Bronchial epithelial cell (primary cell): ENCODE measurements at regions not wholly inside any gene's neighbourhood (a gene's known extent, or its start where the extent isn't known, plus 50 kb on each side); places are given as distances from the start of the nearest gene placed in this dataset.

Experiments
- DNase-seq: peaks from one replicate; pipeline ENCODE4 v3.0.0-alpha.2; 2010; ENCODE audit warnings: low read depth
- FAIRE-seq: peaks from 2 replicates; lab custom pipeline; 2011; peaks lifted over from hg19 to GRCh38; lab: Jason Lieb, UNC
- H3K27me3 ChIP-seq: 2 replicates; pipeline ENCODE4 v1.5.1; 2011; ENCODE audit warnings: low read length; ENCODE audit not compliant: control insufficient read depth, insufficient read depth
- H3K36me3 ChIP-seq: 2 replicates; pipeline ENCODE4 v1.5.1; 2011; ENCODE audit warnings: low read length; ENCODE audit not compliant: control insufficient read depth, insufficient read depth
- H3K4me3 ChIP-seq: 2 replicates; pipeline ENCODE4 v1.5.1; 2011; ENCODE audit warnings: mild to moderate bottlenecking, low read depth, low read length, control low read depth
- CTCF ChIP-seq: IDR thresholded peaks from 2 replicates; pipeline ENCODE4 v1.5.1; 2011; ENCODE audit warnings: mild to moderate bottlenecking, moderate library complexity, low read length, control low read depth, inconsistent platforms; ENCODE audit not compliant: insufficient read depth, severe bottlenecking

- no peak overlapping the region for H3K4me3 ChIP-seq
- TF ChIP-seq CTCF = no peak
- DNase-seq = peak; percentile 1
- H3K27me3 ChIP-seq = peaks cover 3% of the 10 kb centered on the region
- peak; percentile 43 for FAIRE-seq
- no peaks in the 10 kb centered on the region for H3K36me3 ChIP-seq
Observed at GRCh38 chr3:13951184-13951583, 71.3 kb upstream of the WNT7A start.

GRCh38 chr3:13950042-13950441, 70.2 kb upstream of the WNT7A start:
- no peaks in the 10 kb centered on the region for H3K36me3 ChIP-seq
- no peak overlapping the region for H3K4me3 ChIP-seq
- peaks cover 3% of the 10 kb centered on the region for H3K27me3 ChIP-seq
- DNase-seq (no peak), FAIRE-seq (no peak)
- TF ChIP-seq CTCF = no peak

- FAIRE-seq (no peak), DNase-seq (no peak)
- Histone ChIP-seq H3K4me3 (no peak overlapping the region), H3K27me3 (peaks cover 3% of the 10 kb centered on the region), H3K36me3 (no peaks in the 10 kb centered on the region)
- TF ChIP-seq CTCF = no peak
Observed at GRCh38 chr3:13947912-13948311, 68.0 kb upstream of the WNT7A start.

- DNase-seq (no peak), FAIRE-seq (no peak)
- Histone ChIP-seq H3K27me3 (no peaks in the 10 kb centered on the region), H3K4me3 (no peak overlapping the region), H3K36me3 (no peaks in the 10 kb centered on the region)
- no peak for TF ChIP-seq CTCF
Observed at GRCh38 chr3:13939206-13939605, 59.3 kb upstream of the WNT7A start.

- Histone ChIP-seq H3K36me3 (no peaks in the 10 kb centered on the region), H3K4me3 (no peak overlapping the region), H3K27me3 (no peaks in the 10 kb centered on the region)
- no peak for TF ChIP-seq CTCF
- FAIRE-seq (no peak), DNase-seq (no peak)
Observed at GRCh38 chr3:13937131-13937530, 57.3 kb upstream of the WNT7A start.

- Histone ChIP-seq H3K36me3 (no peaks in the 10 kb centered on the region), H3K4me3 (no peak overlapping the region), H3K27me3 (no peaks in the 10 kb centered on the region)
- TF ChIP-seq CTCF = no peak
- DNase-seq = no peak
- no peak for FAIRE-seq
Observed at GRCh38 chr3:13935494-13936094, 55.7 kb upstream of the WNT7A start.
